Pancreas (tissue), 10 donors: ENCODE measurements at regions not wholly inside any gene's neighbourhood (a gene's known extent, or its start where the extent isn't known, plus 50 kb on each side); places are given as distances from the start of the nearest gene placed in this dataset.

Experiments used
- ATAC-seq, 4 donors: fragments of 200-7000 bp; cut with Tn5 transposase; one replicate each; pipeline versions ENCODE4 v1.8.0 to v1.9.1; 2020; ENCODE audit warnings: mild to moderate bottlenecking in 4 of 4, moderate library complexity in 4 of 4
- DNase-seq, 6 donors: peaks; one replicate each; pipeline ENCODE4 v3.0.0-alpha.2; 2020
- FAIRE-seq: peaks from 2 replicates; lab custom pipeline; 2012; peaks lifted over from hg19 to GRCh38; lab: Jason Lieb, UNC
- H3K27ac ChIP-seq, 4 donors: fragments of 200-600 bp; sonication (generic); 1 replicate in 3 of 4; 2 replicates in 1 of 4; pipeline versions ENCODE4 v1.5.0 to v1.8.0; 2020
- H3K27me3 ChIP-seq, 4 donors: fragments of 200-600 bp; one replicate each; pipeline ENCODE4 v1.8.0; 2021
- H3K36me3 ChIP-seq, 3 donors: fragments of 200-600 bp; sonication (generic) in 1 of 3; one replicate each; pipeline versions ENCODE4 v1.5.0 to v1.8.0; 2020 to 2021
- H3K4me1 ChIP-seq, 3 donors: fragments of 200-600 bp; one replicate each; pipeline ENCODE4 v1.8.0; 2021
- H3K4me3 ChIP-seq, 4 donors: fragments of 200-600 bp; sonication (generic) in 2 of 4; one replicate each; pipeline versions ENCODE4 v1.5.0 to v1.8.0; 2020 to 2021
- H3K9me3 ChIP-seq, 4 donors: fragments of 200-600 bp; one replicate each; pipeline ENCODE4 v1.8.0; 2021
- WGBS, 2 donors: extraction: QIAGEN DNeasy Blood & Tissue Kit; methylation state at CpG; one replicate each; pipeline ENCODE4 v1.1.7; 2013; 5-methylcytosine and 5-hydroxymethylcytosine counted together
- intact Hi-C, 3 donors: fragments of 100-400 bp; cut with DNase I; formaldehyde crosslinking; loops; one replicate each; pipeline versions ENCODE4 v1.11.1 to v1.14.2; 2022
- TF ChIP-seq, protein P1 (sequence below), 4 donors: fragments of 200-600 bp; sonication (generic) in 3 of 4; IDR thresholded peaks; one replicate each; pipeline versions ENCODE4 v1.5.0 to v1.8.0; 2021; ENCODE audit warnings: antibody characterized with exemption in 4 of 4
- donor health status: healthy with polysubstance abuse.
- donor health status: DM: no; HTN: no; CAD: no; lungs with moderate emphysema.
- donor health status: DM: no; HTN: no; CAD: no.
- donor health status: control.
- donor health status: control.
- donor health status: Bipolar disorder and iron deficiency.
- donor health status: DM: yes; HTN: yes; CAD: no.
- donor health status: DM: no; HTN: no; CAD: no.
- donor health status: DM: no; HTN: no; CAD: no.
- donor health status: DM: yes; HTN: yes; CAD: no.

DNA sequence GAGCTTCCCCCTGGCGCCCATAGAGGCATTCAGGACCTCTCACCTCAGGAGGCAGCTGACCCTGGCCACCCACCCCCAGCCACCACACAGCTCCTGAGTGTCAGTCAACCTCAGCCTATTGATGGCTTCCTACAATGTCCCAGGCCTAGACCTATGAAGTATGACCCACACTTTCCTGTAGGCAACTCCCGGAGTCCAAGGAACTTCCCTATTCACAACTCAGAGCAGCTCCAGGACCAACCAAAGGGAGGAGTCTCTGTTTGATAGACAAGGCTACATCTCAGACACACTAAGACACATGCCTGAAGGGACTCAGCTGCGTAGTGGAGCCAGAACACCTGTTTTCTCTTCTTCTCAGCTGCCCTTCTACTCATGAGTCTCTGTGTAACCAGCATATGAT is 169.1 kb downstream of the MAFB start:
- Histone ChIP-seq H3K4me3 (no peak overlapping the region), H3K27me3 (no peaks in the 10 kb centered on the region), H3K9me3 (no peaks in the 10 kb centered on the region), H3K27ac (no peak overlapping the region), H3K4me1 (no peaks in the 10 kb centered on the region), H3K36me3 (no peaks in the 10 kb centered on the region)
- WGBS, 2 donors = 68 to 89% methylated on average over 3 of the region's 3 CpGs
- DNase-seq (no peak), ATAC-seq (no peak), FAIRE-seq (no peak)
- TF ChIP-seq, protein P1, sequence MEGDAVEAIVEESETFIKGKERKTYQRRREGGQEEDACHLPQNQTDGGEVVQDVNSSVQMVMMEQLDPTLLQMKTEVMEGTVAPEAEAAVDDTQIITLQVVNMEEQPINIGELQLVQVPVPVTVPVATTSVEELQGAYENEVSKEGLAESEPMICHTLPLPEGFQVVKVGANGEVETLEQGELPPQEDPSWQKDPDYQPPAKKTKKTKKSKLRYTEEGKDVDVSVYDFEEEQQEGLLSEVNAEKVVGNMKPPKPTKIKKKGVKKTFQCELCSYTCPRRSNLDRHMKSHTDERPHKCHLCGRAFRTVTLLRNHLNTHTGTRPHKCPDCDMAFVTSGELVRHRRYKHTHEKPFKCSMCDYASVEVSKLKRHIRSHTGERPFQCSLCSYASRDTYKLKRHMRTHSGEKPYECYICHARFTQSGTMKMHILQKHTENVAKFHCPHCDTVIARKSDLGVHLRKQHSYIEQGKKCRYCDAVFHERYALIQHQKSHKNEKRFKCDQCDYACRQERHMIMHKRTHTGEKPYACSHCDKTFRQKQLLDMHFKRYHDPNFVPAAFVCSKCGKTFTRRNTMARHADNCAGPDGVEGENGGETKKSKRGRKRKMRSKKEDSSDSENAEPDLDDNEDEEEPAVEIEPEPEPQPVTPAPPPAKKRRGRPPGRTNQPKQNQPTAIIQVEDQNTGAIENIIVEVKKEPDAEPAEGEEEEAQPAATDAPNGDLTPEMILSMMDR (IDR thresholded peaks at IDR 0.05) = no peak
- intact Hi-C loops = no loop called here

DNA sequence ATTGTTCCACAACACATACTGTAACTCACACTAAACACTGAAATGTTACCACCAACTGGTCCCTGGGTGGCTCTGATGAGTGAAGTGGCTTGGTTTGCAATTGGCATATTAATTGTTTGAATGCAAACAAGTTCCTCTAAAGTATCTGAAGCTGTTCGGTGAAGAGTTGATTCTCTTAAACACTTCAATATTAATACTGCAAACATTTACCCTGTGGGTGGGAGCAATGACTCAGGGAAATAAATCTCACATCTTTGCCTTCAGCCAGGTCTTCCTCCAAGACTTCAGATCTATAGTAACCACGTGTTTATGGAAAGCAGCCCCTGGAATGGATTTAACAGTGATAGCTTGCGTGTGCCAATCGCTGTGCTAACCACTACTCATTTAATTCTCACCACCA is 176.0 kb downstream of the MAFB start:
- no peak for DNase-seq

GRCh38 chr20:40512591-40512990 is 176.4 kb downstream of the MAFB start:
- ATAC-seq = no peak
- 66 to 72% methylated on average over 4 of the region's 4 CpGs for WGBS, 2 donors
- no peak for FAIRE-seq
- DNase-seq = no peak
- H3K9me3 ChIP-seq = no peaks in the 10 kb centered on the region
- TF ChIP-seq, protein P1 (IDR thresholded peaks at IDR 0.05) = no peak
- H3K4me1 ChIP-seq = no peaks in the 10 kb centered on the region
- no peak overlapping the region for H3K27ac ChIP-seq
- no peaks in the 10 kb centered on the region for H3K36me3 ChIP-seq
- intact Hi-C loops = no loop called here
- no peaks in the 10 kb centered on the region for H3K27me3 ChIP-seq
- no peak overlapping the region for H3K4me3 ChIP-seq

More for the DNA sequence above, 176.0 kb downstream of the MAFB start:
- whole genome bisulfite sequencing, 2 donors = 58 to 63% methylated on average over 4 of the region's 4 CpGs
- no peak for ATAC-seq
- Histone ChIP-seq H3K36me3 (no peaks in the 10 kb centered on the region), H3K27ac (no peak overlapping the region), H3K4me1 (no peaks in the 10 kb centered on the region), H3K27me3 (no peaks in the 10 kb centered on the region), H3K4me3 (no peak overlapping the region), H3K9me3 (no peaks in the 10 kb centered on the region)
- TF ChIP-seq, protein P1 (IDR thresholded peaks at IDR 0.05) = no peak
- FAIRE-seq = no peak
- intact Hi-C loops = no loop called here

GRCh38 chr20:40511478-40511877 is 177.6 kb downstream of the MAFB start:
- H3K4me1 ChIP-seq = no peaks in the 10 kb centered on the region
- WGBS, 2 donors = 47% methylated on average over 3 of the region's 3 CpGs
- H3K9me3 ChIP-seq = no peaks in the 10 kb centered on the region
- TF ChIP-seq, protein P1 (IDR thresholded peaks at IDR 0.05) = no peak
- intact Hi-C loops = no loop called here
- ATAC-seq = no peak
- no peak for DNase-seq
- no peaks in the 10 kb centered on the region for H3K27me3 ChIP-seq
- no peak for FAIRE-seq
- H3K4me3 ChIP-seq = no peak overlapping the region
- H3K36me3 ChIP-seq = no peaks in the 10 kb centered on the region
- H3K27ac ChIP-seq = no peak overlapping the region

GRCh38 chr20:40510622-40511021 is 178.4 kb downstream of the MAFB start:
- DNase-seq (no peak), FAIRE-seq (no peak), ATAC-seq (no peak)
- H3K4me1 ChIP-seq = no peaks in the 10 kb centered on the region
- TF ChIP-seq, protein P1 (IDR thresholded peaks at IDR 0.05) = no peak
- no peak overlapping the region for H3K27ac ChIP-seq
- intact Hi-C loops = no loop called here
- H3K36me3 ChIP-seq = no peaks in the 10 kb centered on the region
- H3K27me3 ChIP-seq = no peaks in the 10 kb centered on the region
- no peaks in the 10 kb centered on the region for H3K9me3 ChIP-seq
- H3K4me3 ChIP-seq = no peak overlapping the region
- WGBS, 2 donors = 84 to 87% methylated on average over 3 of the region's 3 CpGs
